GM18951 (cell line): ENCODE measurements at regions not wholly inside any gene's neighbourhood (a gene's known extent, or its start where the extent isn't known, plus 50 kb on each side); places are given as distances from the start of the nearest gene placed in this dataset.

ENCODE experiments used
- POLR2A ChIP-seq: IDR thresholded peaks from 4 replicates; pipeline ENCODE4 v1.6.1; 2011; ENCODE audit warnings: mild to moderate bottlenecking; ENCODE audit not compliant: insufficient read length, insufficient read depth; ENCODE audit errors: extremely low read depth
- in situ Hi-C: fragments of 300-500 bp; cut with MboI; formaldehyde crosslinking; loops from one replicate; pipeline ENCODE4 v1.12.0; 2022; ENCODE audit warnings: low sequenced_read_pairs, mixed read lengths, inconsistent platforms; ENCODE audit not compliant: unreplicated experiment

DNA sequence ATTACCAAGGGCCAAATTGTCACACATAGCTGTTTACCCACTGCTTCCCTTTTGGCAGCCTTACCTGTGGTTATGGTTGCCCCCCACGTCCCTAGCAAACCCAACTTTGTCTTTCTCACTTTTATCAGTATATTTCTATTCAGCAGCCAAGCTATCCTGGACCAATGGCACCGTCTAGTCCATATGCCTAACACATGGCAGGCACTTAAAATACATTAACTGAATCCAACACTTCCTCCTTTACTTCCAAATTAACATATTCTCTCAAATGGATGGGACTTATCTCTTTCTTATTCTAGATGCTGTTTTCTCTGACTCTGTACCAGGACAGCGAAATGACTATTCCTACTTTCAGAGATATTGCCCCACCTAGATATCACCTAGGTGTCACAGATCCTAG, 50.9 kb upstream of the SLC44A1 start:
- TF ChIP-seq POLR2A: no peak
- in situ Hi-C loops: no loop called here

DNA sequence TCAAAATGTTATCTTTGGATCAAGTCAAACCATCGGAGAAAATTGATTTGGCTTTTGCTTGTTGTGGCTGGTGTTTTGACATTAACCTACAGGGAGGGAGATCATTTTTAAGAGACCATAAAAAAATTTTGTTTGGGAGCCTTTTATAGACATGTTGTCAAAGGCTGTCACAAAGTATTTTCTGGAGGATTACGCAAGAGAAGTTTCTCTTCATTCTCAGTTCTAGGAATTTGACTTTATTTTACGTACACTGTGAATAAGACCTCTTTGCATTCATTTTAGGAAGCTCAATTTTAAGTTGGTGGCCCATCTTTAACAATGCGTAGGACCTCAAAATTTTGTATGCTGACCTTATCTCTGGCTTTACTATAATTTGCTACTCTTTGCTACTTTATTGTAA, 50.2 kb upstream of the SLC44A1 start:
- in situ Hi-C loops: no loop called here
- TF ChIP-seq POLR2A: no peak
